ENCODE measurements at regions not wholly inside any gene's neighbourhood (a gene's known extent, or its start where the extent isn't known, plus 50 kb on each side); places are given as distances from the start of the nearest gene placed in this dataset.

GRCh38 chr2:223399357-223399957 is 202.7 kb downstream of the SCG2 start:
- no peaks in the 10 kb centered on the region for H3K79me1 ChIP-seq (ENCODE audit: insufficient read depth, low read depth, low read length, poor library complexity, severe bottlenecking)
- no peak overlapping the region for H3K23ac ChIP-seq (ENCODE audit: insufficient read length, low read depth, low read length)
- H2BK15ac ChIP-seq (ENCODE audit: low read depth, low read length), result no peak overlapping the region
- peaks cover 7% of the 10 kb centered on the region in 2 experiments for H3K4me1 Mint-ChIP-seq
- no peak overlapping the region for H3K9ac ChIP-seq (ENCODE audit: extremely low read depth, insufficient read length, low read length)
- H3K56ac ChIP-seq (ENCODE audit: insufficient read length, low read depth, low read length), result no peak overlapping the region
- H2AK5ac ChIP-seq (ENCODE audit: insufficient read length, low read length), result no peak overlapping the region
- H2BK5ac ChIP-seq (ENCODE audit: insufficient read length, low read length), result no peak overlapping the region
- H3K4ac ChIP-seq (ENCODE audit: low read depth, low read length), result no peak overlapping the region
- H3K36me3 Mint-ChIP-seq (ENCODE audit: insufficient read depth in 1 of 3, low read depth in 3 of 3), result peaks cover 0 to 4% (median 2%) of the 10 kb centered on the region in 3 experiments; a peak in 1 of 7 replicates
- no peak for DNase-seq
- H3K18ac ChIP-seq (ENCODE audit: insufficient read length, low read depth, low read length), result no peak overlapping the region
- no peaks in the 10 kb centered on the region for H3K23me2 ChIP-seq (ENCODE audit: insufficient read length, low read depth, low read length, poor library complexity, severe bottlenecking)
- H3K4me1 ChIP-seq (ENCODE audit: insufficient read depth, low read length), result no peaks in the 10 kb centered on the region; the same call in 1 of the 2 replicates
- no CpG with 5 or more reads among the region's 3 CpGs for WGBS (ENCODE audit: extremely low coverage, insufficient read length, low lambda C conversion rate)
- H2BK20ac ChIP-seq (ENCODE audit: low read depth, low read length, poor library complexity, severe bottlenecking), result no peak overlapping the region
- no peak for TF ChIP-seq CTCF (conservative IDR thresholded peaks at IDR 0.05)
- H2AFZ ChIP-seq (ENCODE audit: low read length), result no peak overlapping the region
- H3K4me2 ChIP-seq (ENCODE audit: insufficient read depth, insufficient read length, low read length), result no peak overlapping the region
- no peak overlapping the region for H3K27ac ChIP-seq (ENCODE audit: insufficient read length, low read depth, low read length)
- H3K79me2 ChIP-seq (ENCODE audit: insufficient read depth, low read length), result no peaks in the 10 kb centered on the region
- H3K27ac Mint-ChIP-seq, result no peak overlapping the region
- H2BK12ac ChIP-seq (ENCODE audit: insufficient read length, low read depth, low read length), result no peak overlapping the region
- no peaks in the 10 kb centered on the region for H3K27me3 ChIP-seq (ENCODE audit: insufficient read depth, low read length)
- no peak overlapping the region for H3K14ac ChIP-seq (ENCODE audit: insufficient read depth, low read length)
- no peaks in the 10 kb centered on the region; the same call in 1 of the 2 replicates for H3K27me3 Mint-ChIP-seq (ENCODE audit: low read depth)
- H3K4me3 Mint-ChIP-seq, result no peak overlapping the region
- no peak overlapping the region for H4K8ac ChIP-seq (replicated peaks; ENCODE audit: insufficient read length, low read depth, low read length)
- H3K9me3 ChIP-seq (ENCODE audit: control insufficient read depth, low read depth, low read length), result no peaks in the 10 kb centered on the region
- no peaks in the 10 kb centered on the region for H4K20me1 ChIP-seq (ENCODE audit: control insufficient read depth, insufficient read depth, insufficient read length)
- H3K9me3 Mint-ChIP-seq, result peaks cover 8 to 9% of the 10 kb centered on the region in 2 experiments; a peak in 4 of 5 replicates
- no peak overlapping the region for H4K91ac ChIP-seq (ENCODE audit: insufficient read length, low read depth, low read length)
- no peak overlapping the region for H2BK120ac ChIP-seq (ENCODE audit: low read depth, low read length, poor library complexity, severe bottlenecking)
- no peak overlapping the region for H3T11ph ChIP-seq (ENCODE audit: low read length)
- no peak overlapping the region for H4K5ac ChIP-seq (ENCODE audit: insufficient read length, low read depth, low read length)

All from H9 (cell line).